Mucosa of descending colon (tissue), 3 donors: ENCODE measurements at regions not wholly inside any gene's neighbourhood (a gene's known extent, or its start where the extent isn't known, plus 50 kb on each side); places are given as distances from the start of the nearest gene placed in this dataset.
A peak's percentile ranks its signal among the peaks of the same experiment; 100 is the strongest.

Experiments used
- ATAC-seq: fragments of 200-7000 bp; cut with Tn5 transposase; one replicate; pipeline ENCODE4 v1.9.1; 2020; ENCODE audit warnings: mild to moderate bottlenecking, moderate library complexity
- DNase-seq, 3 donors: peaks; one replicate each; pipeline ENCODE4 v3.0.0-alpha.2; 2020
- H3K36me3 ChIP-seq: fragments of 200-600 bp; one replicate; pipeline ENCODE4 v1.8.0; 2021; ENCODE audit warnings: low read depth, mild to moderate bottlenecking
- H3K4me1 ChIP-seq: fragments of 200-600 bp; one replicate; pipeline ENCODE4 v1.8.0; 2021; ENCODE audit warnings: low read depth, mild to moderate bottlenecking
- H3K4me3 ChIP-seq: fragments of 200-600 bp; one replicate; pipeline ENCODE4 v1.8.0; 2021; ENCODE audit warnings: mild to moderate bottlenecking
- H3K9me3 ChIP-seq: fragments of 200-600 bp; one replicate; pipeline ENCODE4 v1.8.0; 2021; ENCODE audit warnings: mild to moderate bottlenecking
- intact Hi-C, 2 donors: fragments of 100-400 bp; cut with DNase I in 1 of 2; cut with micrococcal nuclease in 1 of 2; formaldehyde crosslinking; loops; one replicate each; pipeline versions ENCODE4 v1.11.0 to v1.11.1; 2022; cut with DNase I, micrococcal nuclease
- TF ChIP-seq, protein P1 (sequence below): fragments of 200-600 bp; IDR thresholded peaks from one replicate; pipeline ENCODE4 v1.8.0; 2022; ENCODE audit warnings: antibody characterized with exemption, mild to moderate bottlenecking
- donor health status: DM: no; HTN: no; CAD: no; lungs with moderate emphysema.
- donor health status: DM: no; HTN: no; CAD: no.
- donor health status: DM: no; HTN: yes; CAD: no.

DNA sequence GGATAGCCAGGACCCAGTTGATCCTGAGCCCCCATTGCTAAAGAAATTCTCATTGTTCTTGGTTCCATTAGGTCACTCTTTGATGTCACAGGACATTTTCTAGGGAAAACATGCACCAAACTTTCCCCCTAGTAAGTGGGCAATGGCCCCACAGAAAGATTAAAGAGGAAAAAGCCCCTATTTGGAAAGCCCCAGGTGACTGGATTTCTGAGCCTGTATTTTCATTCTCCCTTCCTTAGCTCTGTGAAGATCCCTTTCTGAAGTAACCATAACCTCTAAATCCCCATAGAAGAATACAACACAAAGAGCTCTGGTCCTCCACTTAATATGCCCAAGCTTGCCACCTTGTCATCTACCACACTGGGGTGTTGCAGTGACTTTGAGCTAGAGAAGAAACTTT lies 232.3 kb upstream of the FGGY start:
- DNase-seq (no peak), ATAC-seq (no peak)
- Histone ChIP-seq H3K4me3 (no peak overlapping the region), H3K36me3 (no peaks in the 10 kb centered on the region), H3K9me3 (no peaks in the 10 kb centered on the region), H3K4me1 (no peaks in the 10 kb centered on the region)
- TF ChIP-seq, protein P1, sequence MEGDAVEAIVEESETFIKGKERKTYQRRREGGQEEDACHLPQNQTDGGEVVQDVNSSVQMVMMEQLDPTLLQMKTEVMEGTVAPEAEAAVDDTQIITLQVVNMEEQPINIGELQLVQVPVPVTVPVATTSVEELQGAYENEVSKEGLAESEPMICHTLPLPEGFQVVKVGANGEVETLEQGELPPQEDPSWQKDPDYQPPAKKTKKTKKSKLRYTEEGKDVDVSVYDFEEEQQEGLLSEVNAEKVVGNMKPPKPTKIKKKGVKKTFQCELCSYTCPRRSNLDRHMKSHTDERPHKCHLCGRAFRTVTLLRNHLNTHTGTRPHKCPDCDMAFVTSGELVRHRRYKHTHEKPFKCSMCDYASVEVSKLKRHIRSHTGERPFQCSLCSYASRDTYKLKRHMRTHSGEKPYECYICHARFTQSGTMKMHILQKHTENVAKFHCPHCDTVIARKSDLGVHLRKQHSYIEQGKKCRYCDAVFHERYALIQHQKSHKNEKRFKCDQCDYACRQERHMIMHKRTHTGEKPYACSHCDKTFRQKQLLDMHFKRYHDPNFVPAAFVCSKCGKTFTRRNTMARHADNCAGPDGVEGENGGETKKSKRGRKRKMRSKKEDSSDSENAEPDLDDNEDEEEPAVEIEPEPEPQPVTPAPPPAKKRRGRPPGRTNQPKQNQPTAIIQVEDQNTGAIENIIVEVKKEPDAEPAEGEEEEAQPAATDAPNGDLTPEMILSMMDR = no peak
- intact Hi-C loops = no loop called here

DNA sequence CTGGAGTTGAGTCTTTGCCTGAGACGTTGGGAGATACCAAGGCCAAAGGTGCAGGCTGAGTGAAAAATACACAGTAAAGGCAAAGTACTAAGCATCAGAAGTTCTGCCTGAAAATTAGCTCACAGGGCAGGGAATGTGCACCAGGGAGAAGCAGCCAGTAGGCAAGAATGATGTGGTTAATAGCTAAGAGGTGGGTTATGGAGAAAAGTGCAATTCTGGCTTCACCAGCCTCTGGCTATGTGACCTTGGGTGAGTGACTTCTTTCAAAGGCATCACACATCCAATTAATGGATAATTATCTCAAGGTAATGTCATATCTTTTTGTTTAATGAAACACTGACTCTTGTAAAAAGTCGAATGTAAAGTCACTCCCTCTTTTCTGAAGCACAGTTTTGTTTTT lies 230.7 kb upstream of the FGGY start:
- Histone ChIP-seq H3K4me3 (no peak overlapping the region), H3K9me3 (no peaks in the 10 kb centered on the region), H3K4me1 (peaks cover 3% of the 10 kb centered on the region), H3K36me3 (no peaks in the 10 kb centered on the region)
- DNase-seq = no peak
- intact Hi-C loops = no loop called here
- TF ChIP-seq, protein P1 = no peak
- no peak for ATAC-seq

DNA sequence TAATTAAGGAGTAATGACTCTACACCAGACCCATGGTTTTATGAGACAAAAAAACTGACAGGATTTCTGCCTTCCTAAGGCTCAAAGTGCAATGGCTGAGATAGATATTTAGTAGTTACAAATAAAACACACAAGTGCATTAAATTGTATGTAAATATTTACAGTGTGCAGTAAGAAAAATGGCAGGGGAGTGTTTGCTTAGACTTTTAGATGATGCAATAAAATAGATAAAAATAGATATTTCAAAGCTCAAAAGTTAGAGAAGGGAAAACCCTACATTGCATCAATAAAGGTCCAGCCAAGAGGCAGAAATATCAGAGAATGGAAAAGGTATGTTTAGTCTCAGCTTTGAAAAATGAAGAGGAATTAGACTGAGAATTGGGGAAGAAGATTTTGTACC lies 226.3 kb upstream of the FGGY start:
- H3K4me1 ChIP-seq = peaks cover 7% of the 10 kb centered on the region
- ATAC-seq = peak; percentile 35
- TF ChIP-seq, protein P1 = no peak
- no peaks in the 10 kb centered on the region for H3K36me3 ChIP-seq
- H3K4me3 ChIP-seq = no peak overlapping the region
- no peaks in the 10 kb centered on the region for H3K9me3 ChIP-seq
- no peak for DNase-seq
- intact Hi-C loops = no loop called here

DNA sequence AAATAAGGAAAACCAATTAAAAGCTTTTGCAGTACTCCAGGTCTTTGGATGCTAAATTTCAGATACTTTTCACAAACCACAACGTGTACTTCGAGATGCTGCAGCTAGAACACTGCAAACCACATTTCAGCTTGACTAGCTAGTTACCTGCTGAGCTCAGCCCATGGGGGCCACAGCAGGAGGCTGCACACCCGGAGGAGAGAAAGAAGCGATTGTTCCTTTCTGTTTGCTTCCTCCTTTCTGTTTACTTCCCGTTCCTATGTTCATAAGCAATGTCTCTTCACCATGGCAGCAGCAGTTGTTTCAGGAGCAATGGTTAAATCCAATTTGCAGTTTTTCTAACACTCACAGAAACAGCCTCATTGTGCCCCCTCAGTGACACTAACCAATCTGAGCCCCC lies 225.6 kb upstream of the FGGY start:
- H3K4me3 ChIP-seq = no peak overlapping the region
- no peaks in the 10 kb centered on the region for H3K9me3 ChIP-seq
- H3K4me1 ChIP-seq = peaks cover 7% of the 10 kb centered on the region
- TF ChIP-seq, protein P1 = no peak
- DNase-seq (peak; percentile 30 to 66 (median 41)), ATAC-seq (peak; percentile 93)
- intact Hi-C loops = no loop called here
- no peaks in the 10 kb centered on the region for H3K36me3 ChIP-seq

DNA sequence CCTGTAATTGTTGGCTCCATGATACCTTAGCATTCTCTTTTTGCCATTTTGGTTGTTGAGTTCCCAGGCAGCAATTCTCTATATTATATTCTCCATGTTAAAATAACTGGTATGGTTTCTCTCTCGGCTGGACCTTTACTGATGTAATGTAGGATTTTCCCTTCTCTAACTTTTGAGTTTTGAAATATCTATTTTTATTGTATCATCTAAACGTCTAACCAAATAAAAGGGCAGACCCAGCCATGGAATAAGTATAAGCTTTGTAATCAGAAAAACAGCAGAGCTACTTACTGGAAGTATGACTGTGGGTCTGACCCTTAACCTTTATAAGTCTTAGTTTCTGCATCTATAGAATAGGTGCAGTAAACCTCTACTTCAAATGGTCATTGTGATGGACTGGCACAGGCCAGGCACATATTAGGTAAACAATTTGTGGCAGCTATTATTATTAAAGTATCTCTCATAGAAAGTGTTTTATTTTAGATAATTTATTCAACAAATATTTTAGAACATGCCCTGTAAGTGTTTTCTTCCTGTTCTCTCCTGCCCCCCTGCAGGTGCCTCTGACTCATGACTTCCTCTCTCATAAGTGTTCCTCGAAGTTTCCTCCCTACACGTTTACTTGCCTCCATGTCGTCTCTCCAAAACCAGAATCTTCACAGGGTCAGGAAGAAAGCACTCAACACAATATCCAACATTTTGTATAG lies 224.9 kb upstream of the FGGY start:
- H3K36me3 ChIP-seq = no peaks in the 10 kb centered on the region
- ATAC-seq (peak; percentile 39), DNase-seq (peak in 1 of 3 donors; percentile 41)
- peaks cover 7% of the 10 kb centered on the region for H3K4me1 ChIP-seq
- intact Hi-C loops = no loop called here
- no peaks in the 10 kb centered on the region for H3K9me3 ChIP-seq
- TF ChIP-seq, protein P1 = no peak
- no peak overlapping the region for H3K4me3 ChIP-seq

DNA sequence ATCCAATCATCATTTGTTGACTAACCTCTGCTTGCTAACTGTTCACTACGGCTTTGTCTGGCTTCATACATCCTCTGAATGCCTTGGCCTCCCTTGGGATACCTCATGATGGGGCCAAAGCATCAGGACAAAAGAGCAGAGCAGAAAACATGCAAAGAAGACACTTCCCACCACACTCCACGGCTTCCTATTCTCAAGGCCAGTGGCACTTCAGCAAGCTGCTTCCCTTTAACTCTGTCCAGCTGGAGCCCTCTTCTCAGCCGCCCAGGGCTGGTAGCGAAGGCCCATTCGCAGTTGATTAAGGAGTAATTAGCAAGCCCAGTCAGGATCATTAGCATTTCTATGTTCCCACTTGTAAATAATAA lies 224.3 kb upstream of the FGGY start:
- H3K9me3 ChIP-seq = no peaks in the 10 kb centered on the region
- no peaks in the 10 kb centered on the region for H3K36me3 ChIP-seq
- TF ChIP-seq, protein P1 = no peak
- H3K4me3 ChIP-seq = no peak overlapping the region
- intact Hi-C loops = no loop called here
- H3K4me1 ChIP-seq = peaks cover 7% of the 10 kb centered on the region
- no peak for DNase-seq
- no peak for ATAC-seq
